Astrocyte of the spinal cord (primary cell): ENCODE measurements at regions not wholly inside any gene's neighbourhood (a gene's known extent, or its start where the extent isn't known, plus 50 kb on each side); places are given as distances from the start of the nearest gene placed in this dataset.

Experiments used
- DNase-seq: peaks from one replicate; pipeline ENCODE4 v3.0.0; 2011; ENCODE audit warnings: low read depth, low spot score
- H3K4me3 ChIP-seq: 2 replicates; pipeline ENCODE4 v1.5.1; 2011; ENCODE audit warnings: low read depth, mild to moderate bottlenecking, low read length, moderate library complexity
- CTCF ChIP-seq: IDR thresholded peaks from 2 replicates; pipeline ENCODE4 v1.5.1; 2012; ENCODE audit warnings: low read depth, mild to moderate bottlenecking, low read length, inconsistent platforms
- in situ Hi-C: cut with HindIII; loops from 2 replicates; pipeline ENCODE4 v1.10.0; 2017; ENCODE audit warnings: low sequenced_read_pairs

GRCh38 chr12:88737838-88738472 lies 157.7 kb upstream of the KITLG start:
- in situ Hi-C loops = no loop called here
- H3K4me3 ChIP-seq = no peak overlapping the region
- TF ChIP-seq CTCF = no peak
- no peak for DNase-seq

GRCh38 chr12:88736031-88736430 lies 155.8 kb upstream of the KITLG start:
- in situ Hi-C loops = no loop called here
- TF ChIP-seq CTCF = no peak
- no peak overlapping the region for H3K4me3 ChIP-seq
- DNase-seq = no peak

GRCh38 chr12:88733008-88733407 lies 152.7 kb upstream of the KITLG start:
- DNase-seq = no peak
- in situ Hi-C loops = no loop called here

GRCh38 chr12:88729196-88729595 lies 148.9 kb upstream of the KITLG start:
- DNase-seq = no peak
- in situ Hi-C loops = no loop called here
- H3K4me3 ChIP-seq = no peak overlapping the region
- no peak for TF ChIP-seq CTCF

More at GRCh38 chr12:88733008-88733407, 152.7 kb upstream of the KITLG start:
- TF ChIP-seq CTCF = no peak
- no peak overlapping the region for H3K4me3 ChIP-seq

- peak; percentile 36 for DNase-seq
- H3K4me3 ChIP-seq = no peak overlapping the region
- in situ Hi-C loops = no loop called here
- no peak for TF ChIP-seq CTCF
Observed at GRCh38 chr12:88726806-88727720, 146.8 kb upstream of the KITLG start.

- in situ Hi-C loops = no loop called here
- no peak overlapping the region for H3K4me3 ChIP-seq
- TF ChIP-seq CTCF = no peak
- DNase-seq = no peak
Observed at GRCh38 chr12:88725592-88726143, 145.4 kb upstream of the KITLG start.
